ENCODE measurements at regions not wholly inside any gene's neighbourhood (a gene's known extent, or its start where the extent isn't known, plus 50 kb on each side); places are given as distances from the start of the nearest gene placed in this dataset.

- H3K36me3 ChIP-seq, result no peaks in the 10 kb centered on the region
- no peaks in the 10 kb centered on the region for H3K4me1 ChIP-seq (ENCODE audit: low read depth)
- H3K27ac ChIP-seq, result no peak overlapping the region
- TF ChIP-seq, protein P1, sequence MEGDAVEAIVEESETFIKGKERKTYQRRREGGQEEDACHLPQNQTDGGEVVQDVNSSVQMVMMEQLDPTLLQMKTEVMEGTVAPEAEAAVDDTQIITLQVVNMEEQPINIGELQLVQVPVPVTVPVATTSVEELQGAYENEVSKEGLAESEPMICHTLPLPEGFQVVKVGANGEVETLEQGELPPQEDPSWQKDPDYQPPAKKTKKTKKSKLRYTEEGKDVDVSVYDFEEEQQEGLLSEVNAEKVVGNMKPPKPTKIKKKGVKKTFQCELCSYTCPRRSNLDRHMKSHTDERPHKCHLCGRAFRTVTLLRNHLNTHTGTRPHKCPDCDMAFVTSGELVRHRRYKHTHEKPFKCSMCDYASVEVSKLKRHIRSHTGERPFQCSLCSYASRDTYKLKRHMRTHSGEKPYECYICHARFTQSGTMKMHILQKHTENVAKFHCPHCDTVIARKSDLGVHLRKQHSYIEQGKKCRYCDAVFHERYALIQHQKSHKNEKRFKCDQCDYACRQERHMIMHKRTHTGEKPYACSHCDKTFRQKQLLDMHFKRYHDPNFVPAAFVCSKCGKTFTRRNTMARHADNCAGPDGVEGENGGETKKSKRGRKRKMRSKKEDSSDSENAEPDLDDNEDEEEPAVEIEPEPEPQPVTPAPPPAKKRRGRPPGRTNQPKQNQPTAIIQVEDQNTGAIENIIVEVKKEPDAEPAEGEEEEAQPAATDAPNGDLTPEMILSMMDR (IDR thresholded peaks at IDR 0.05; ENCODE audit: low read depth, low read length), result no peak
- H3K27me3 ChIP-seq, result no peaks in the 10 kb centered on the region
- H3K4me3 ChIP-seq, result no peak overlapping the region
- DNase-seq (ENCODE audit: low read depth in 1 of 2, low spot score in 1 of 2), result no peak
- H3K9me3 ChIP-seq (ENCODE audit: low read depth), result no peaks in the 10 kb centered on the region
These were observed 1365.2 kb upstream of the ADGRL3 start for GRCh38 chr4:59834943-59835342.

DNA sequence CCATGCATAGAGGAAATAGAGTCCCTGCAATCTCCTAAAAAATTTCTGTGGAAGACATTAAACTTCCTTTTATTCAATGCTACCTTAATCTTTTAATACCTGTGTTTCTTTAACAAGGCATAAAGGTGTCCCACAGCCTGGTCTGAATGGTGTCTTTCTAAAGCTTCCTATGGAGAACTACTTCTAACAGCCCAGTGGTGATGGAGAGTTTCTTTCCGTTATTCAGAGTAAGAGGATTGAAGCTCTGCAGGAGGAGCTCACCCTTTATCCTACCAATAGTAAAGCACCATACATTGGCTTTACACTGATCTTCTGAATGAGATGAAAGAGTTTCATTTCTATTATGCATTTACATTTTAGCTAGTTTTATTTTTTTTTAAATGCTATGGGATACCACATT lies 1362.4 kb upstream of the ADGRL3 start:
- Histone ChIP-seq H3K27ac (no peak overlapping the region), H3K9me3 (ENCODE audit: low read depth) (no peaks in the 10 kb centered on the region), H3K4me1 (ENCODE audit: low read depth) (no peaks in the 10 kb centered on the region), H3K36me3 (no peaks in the 10 kb centered on the region), H3K4me3 (no peak overlapping the region), H3K27me3 (no peaks in the 10 kb centered on the region)
- no peak for DNase-seq (ENCODE audit: low read depth in 1 of 2, low spot score in 1 of 2)
- TF ChIP-seq, protein P1 (IDR thresholded peaks at IDR 0.05; ENCODE audit: low read depth, low read length), result no peak

DNA sequence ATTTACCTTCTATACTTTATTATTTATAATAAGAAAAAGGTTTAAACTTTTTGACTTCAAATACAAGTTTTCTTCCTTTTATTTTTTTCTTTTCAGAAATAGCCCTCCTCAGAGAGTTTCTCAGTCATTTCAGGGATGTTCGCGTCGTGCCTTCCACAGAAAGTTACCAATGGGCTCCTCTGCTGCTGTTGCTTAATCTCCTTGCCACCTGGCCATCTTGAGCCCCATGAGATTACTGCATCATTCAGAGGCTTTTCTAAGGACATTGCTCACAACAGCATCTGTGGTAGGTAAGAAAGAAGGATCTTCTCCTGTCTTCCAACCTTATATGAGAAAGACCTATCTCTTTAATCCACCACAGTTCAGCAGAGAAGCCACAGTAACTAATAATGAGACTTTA lies 1361.9 kb upstream of the ADGRL3 start:
- no peak for DNase-seq (ENCODE audit: low read depth in 1 of 2, low spot score in 1 of 2)
- no peaks in the 10 kb centered on the region for H3K27me3 ChIP-seq
- H3K4me1 ChIP-seq (ENCODE audit: low read depth), result no peaks in the 10 kb centered on the region
- TF ChIP-seq, protein P1 (IDR thresholded peaks at IDR 0.05; ENCODE audit: low read depth, low read length), result no peak
- H3K27ac ChIP-seq, result no peak overlapping the region
- no peak overlapping the region for H3K4me3 ChIP-seq
- no peaks in the 10 kb centered on the region for H3K36me3 ChIP-seq
- H3K9me3 ChIP-seq (ENCODE audit: low read depth), result no peaks in the 10 kb centered on the region

DNA sequence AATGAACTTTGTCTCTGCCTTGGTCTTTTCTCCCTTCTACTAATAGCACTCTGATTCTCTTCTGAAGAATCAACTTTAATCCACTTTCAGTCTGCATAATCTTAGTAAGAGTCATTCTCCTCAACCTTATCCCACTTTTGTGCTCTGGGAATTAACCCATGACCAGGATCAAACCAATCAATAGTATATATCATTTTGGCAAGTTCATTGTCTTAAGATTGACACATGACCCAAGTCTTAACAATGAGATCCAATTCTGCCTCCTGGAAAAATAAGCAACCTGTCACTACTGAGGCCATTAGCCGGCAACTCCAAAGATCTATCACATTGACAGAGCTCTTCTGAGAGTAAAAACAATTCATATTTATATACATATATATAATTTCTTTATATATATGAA lies 1358.4 kb upstream of the ADGRL3 start:
- TF ChIP-seq, protein P1 (IDR thresholded peaks at IDR 0.05; ENCODE audit: low read depth, low read length), result no peak
- no peaks in the 10 kb centered on the region for H3K36me3 ChIP-seq

GRCh38 chr4:59848457-59848856 lies 1351.7 kb upstream of the ADGRL3 start:
- Histone ChIP-seq H3K27ac (no peak overlapping the region), H3K36me3 (no peaks in the 10 kb centered on the region)
- DNase-seq (ENCODE audit: low read depth in 1 of 2, low spot score in 1 of 2), result no peak

More for the DNA sequence above, 1358.4 kb upstream of the ADGRL3 start:
- Histone ChIP-seq H3K4me3 (no peak overlapping the region), H3K27ac (no peak overlapping the region), H3K27me3 (no peaks in the 10 kb centered on the region), H3K9me3 (ENCODE audit: low read depth) (no peaks in the 10 kb centered on the region), H3K4me1 (ENCODE audit: low read depth) (no peaks in the 10 kb centered on the region)
- no peak for DNase-seq (ENCODE audit: low read depth in 1 of 2, low spot score in 1 of 2)

More at GRCh38 chr4:59848457-59848856, 1351.7 kb upstream of the ADGRL3 start:
- Histone ChIP-seq H3K27me3 (no peaks in the 10 kb centered on the region), H3K4me1 (ENCODE audit: low read depth) (no peaks in the 10 kb centered on the region), H3K4me3 (no peak overlapping the region), H3K9me3 (ENCODE audit: low read depth) (no peaks in the 10 kb centered on the region)
- TF ChIP-seq, protein P1 (IDR thresholded peaks at IDR 0.05; ENCODE audit: low read depth, low read length), result no peak
